A673 (cell line): ENCODE measurements at regions not wholly inside any gene's neighbourhood (a gene's known extent, or its start where the extent isn't known, plus 50 kb on each side); places are given as distances from the start of the nearest gene placed in this dataset.

Experiments
- EZH2 ChIP-seq: fragments of 200-600 bp; sonication (generic); IDR thresholded peaks from 2 replicates; pipeline ENCODE4 v1.6.1; 2017; ENCODE audit warnings: borderline replicate concordance, low read depth, mild to moderate bottlenecking, mixed read lengths, antibody characterized with exemption, low read length; ENCODE audit not compliant: poor library complexity, severe bottlenecking
- TF ChIP-seq, protein P1 (sequence below): fragments of 300-800, 200-600 bp; sonication (generic); conservative IDR thresholded peaks from 2 replicates; pipeline ENCODE4 v1.5.1; 2017; ENCODE audit warnings: low read depth, mild to moderate bottlenecking, antibody characterized with exemption, low read length, moderate library complexity, mixed read lengths

DNA sequence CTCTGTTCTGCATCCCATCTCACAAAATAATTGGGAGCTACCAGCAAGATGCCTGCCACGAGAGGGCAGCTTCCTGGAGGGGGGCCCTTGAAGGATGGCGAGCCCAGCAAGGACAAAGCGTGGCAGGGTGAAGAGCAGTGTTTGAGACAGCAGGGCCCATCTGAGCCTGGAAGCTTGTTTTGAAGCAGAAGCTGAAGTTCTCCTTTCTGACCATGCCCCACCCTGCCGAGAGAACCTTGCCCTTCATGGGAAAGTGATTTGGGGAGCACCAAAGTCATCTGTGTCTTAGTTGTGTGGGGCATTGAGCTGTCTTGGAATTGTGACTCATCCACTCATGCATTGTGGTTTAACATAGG lies 216.3 kb downstream of the BCL11A start:
- no peak for TF ChIP-seq EZH2
- TF ChIP-seq, protein P1, sequence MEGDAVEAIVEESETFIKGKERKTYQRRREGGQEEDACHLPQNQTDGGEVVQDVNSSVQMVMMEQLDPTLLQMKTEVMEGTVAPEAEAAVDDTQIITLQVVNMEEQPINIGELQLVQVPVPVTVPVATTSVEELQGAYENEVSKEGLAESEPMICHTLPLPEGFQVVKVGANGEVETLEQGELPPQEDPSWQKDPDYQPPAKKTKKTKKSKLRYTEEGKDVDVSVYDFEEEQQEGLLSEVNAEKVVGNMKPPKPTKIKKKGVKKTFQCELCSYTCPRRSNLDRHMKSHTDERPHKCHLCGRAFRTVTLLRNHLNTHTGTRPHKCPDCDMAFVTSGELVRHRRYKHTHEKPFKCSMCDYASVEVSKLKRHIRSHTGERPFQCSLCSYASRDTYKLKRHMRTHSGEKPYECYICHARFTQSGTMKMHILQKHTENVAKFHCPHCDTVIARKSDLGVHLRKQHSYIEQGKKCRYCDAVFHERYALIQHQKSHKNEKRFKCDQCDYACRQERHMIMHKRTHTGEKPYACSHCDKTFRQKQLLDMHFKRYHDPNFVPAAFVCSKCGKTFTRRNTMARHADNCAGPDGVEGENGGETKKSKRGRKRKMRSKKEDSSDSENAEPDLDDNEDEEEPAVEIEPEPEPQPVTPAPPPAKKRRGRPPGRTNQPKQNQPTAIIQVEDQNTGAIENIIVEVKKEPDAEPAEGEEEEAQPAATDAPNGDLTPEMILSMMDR, result 0 out of 2 replicates have a peak, but pooled peaks have one; percentile 14
